ENCODE measurements at regions not wholly inside any gene's neighbourhood (a gene's known extent, or its start where the extent isn't known, plus 50 kb on each side); places are given as distances from the start of the nearest gene placed in this dataset.

- TF ChIP-seq ZC3H10 (CRISPR knock-in tag; IDR thresholded peaks at IDR 0.05) (no peak), ZFP3 (CRISPR knock-in tag; IDR thresholded peaks at IDR 0.05) (no peak), RARB (CRISPR knock-in tag; IDR thresholded peaks at IDR 0.05) (no peak), ZNF70 (CRISPR knock-in tag; IDR thresholded peaks at IDR 0.05) (no peak), ZFP30 (CRISPR knock-in tag; IDR thresholded peaks at IDR 0.05) (no peak), CSDC2 (CRISPR knock-in tag; IDR thresholded peaks at IDR 0.05) (no peak)
- ATAC-seq: no peak
Observed at GRCh38 chr18:76621782-76622495, 126.9 kb upstream of the ZNF516 start.

DNA sequence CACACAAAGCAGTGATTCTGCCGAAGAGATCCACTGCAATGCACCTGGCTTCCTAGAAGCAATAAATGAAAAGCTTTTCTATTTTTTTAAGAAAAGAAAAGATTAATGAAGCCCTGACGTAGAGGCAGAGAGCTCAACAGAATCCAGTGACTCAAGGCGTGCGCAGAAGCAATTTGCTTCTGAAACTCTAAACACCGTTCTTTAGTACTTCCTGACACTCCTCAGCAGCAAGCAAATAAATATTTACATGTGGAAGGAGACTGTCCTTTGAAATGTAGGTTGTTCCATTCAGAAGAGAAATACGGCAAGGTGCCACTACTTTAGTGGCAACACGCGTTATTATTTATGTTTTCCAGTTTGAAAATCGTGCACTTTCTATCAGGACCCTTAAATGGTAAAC is 126.2 kb upstream of the ZNF516 start:
- ATAC-seq: no peak
- TF ChIP-seq ZC3H10 (CRISPR knock-in tag; IDR thresholded peaks at IDR 0.05) (no peak), ZNF565 (CRISPR knock-in tag; conservative IDR thresholded peaks at IDR 0.05; ENCODE audit: low read depth) (no peak), CSDC2 (CRISPR knock-in tag; IDR thresholded peaks at IDR 0.05) (no peak), TSHZ2 (CRISPR knock-in tag; IDR thresholded peaks at IDR 0.05) (no peak), RARB (CRISPR knock-in tag; IDR thresholded peaks at IDR 0.05) (no peak), PPARA (CRISPR knock-in tag; IDR thresholded peaks at IDR 0.05; ENCODE audit: borderline replicate concordance) (no peak), CREB5 (CRISPR knock-in tag; IDR thresholded peaks at IDR 0.05; ENCODE audit: low read depth) (no peak), BACH2 (CRISPR knock-in tag; IDR thresholded peaks at IDR 0.05; ENCODE audit: borderline replicate concordance) (no peak), ARNTL (CRISPR knock-in tag; IDR thresholded peaks at IDR 0.05; ENCODE audit: borderline replicate concordance, low read depth) (no peak), PATZ1 (CRISPR knock-in tag; IDR thresholded peaks at IDR 0.05; ENCODE audit: borderline replicate concordance) (no peak), GLIS3 (CRISPR knock-in tag; IDR thresholded peaks at IDR 0.05) (no peak), ZFP3 (CRISPR knock-in tag; IDR thresholded peaks at IDR 0.05) (no peak), TOX (CRISPR knock-in tag; IDR thresholded peaks at IDR 0.05; ENCODE audit: borderline replicate concordance) (no peak), OSR1 (CRISPR knock-in tag; IDR thresholded peaks at IDR 0.05) (no peak)
- TF ChIP-seq, protein P1, sequence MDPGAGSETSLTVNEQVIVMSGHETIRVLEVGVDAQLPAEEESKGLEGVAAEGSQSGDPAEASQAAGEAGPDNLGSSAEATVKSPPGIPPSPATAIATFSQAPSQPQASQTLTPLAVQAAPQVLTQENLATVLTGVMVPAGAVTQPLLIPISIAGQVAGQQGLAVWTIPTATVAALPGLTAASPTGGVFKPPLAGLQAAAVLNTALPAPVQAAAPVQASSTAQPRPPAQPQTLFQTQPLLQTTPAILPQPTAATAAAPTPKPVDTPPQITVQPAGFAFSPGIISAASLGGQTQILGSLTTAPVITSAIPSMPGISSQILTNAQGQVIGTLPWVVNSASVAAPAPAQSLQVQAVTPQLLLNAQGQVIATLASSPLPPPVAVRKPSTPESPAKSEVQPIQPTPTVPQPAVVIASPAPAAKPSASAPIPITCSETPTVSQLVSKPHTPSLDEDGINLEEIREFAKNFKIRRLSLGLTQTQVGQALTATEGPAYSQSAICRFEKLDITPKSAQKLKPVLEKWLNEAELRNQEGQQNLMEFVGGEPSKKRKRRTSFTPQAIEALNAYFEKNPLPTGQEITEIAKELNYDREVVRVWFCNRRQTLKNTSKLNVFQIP (CRISPR knock-in tag; IDR thresholded peaks at IDR 0.05; ENCODE audit: borderline replicate concordance, low read depth): no peak

DNA sequence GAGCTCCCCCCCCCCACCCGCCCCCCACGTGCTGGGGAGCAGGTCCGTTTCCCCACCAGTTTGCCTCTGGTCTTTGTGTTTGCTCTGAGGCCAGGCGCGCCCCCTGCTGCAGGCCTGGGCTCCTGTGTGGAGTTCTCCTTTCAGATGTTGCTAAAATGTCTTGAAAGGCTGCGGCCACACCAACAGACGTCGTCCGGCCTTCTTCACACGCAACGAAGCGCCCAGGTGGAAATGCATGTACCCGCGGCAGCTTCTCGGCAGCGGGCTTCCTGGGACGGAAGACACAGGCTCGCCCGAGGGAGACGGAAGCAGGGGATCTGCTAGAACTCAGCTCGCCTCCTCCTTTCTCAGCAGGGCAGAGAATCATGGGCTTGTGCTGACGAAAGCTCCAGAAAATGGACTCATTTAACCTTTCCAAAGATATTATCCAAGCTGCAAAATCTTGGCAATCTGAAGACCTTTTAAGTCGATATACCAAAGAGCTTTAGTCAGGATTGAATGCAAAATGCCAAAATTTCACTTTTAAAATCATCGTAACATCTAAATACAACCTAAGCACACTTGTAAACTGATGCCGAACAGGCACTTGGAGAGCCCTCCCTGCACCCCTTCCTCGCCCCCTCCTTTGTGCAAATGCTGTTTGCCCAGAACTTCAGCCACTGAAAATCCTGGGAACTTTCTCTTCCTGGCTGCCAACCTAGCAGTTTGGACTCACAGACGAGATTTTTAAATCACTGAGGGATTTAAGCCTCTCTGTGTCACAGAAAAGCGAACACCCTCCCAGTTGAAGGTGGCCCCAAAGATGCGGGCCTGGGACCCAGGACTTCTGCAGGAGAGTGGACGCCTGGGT is 125.5 kb upstream of the ZNF516 start:
- no peak for ATAC-seq
- TF ChIP-seq ISL1 (CRISPR knock-in tag; IDR thresholded peaks at IDR 0.05): no peak
- no peak for TF ChIP-seq ZC3H10 (CRISPR knock-in tag; IDR thresholded peaks at IDR 0.05)
- no peak for TF ChIP-seq CREB5 (CRISPR knock-in tag; IDR thresholded peaks at IDR 0.05; ENCODE audit: low read depth)
- no peak for TF ChIP-seq ZFP3 (CRISPR knock-in tag; IDR thresholded peaks at IDR 0.05)
- no peak for TF ChIP-seq TOX (CRISPR knock-in tag; IDR thresholded peaks at IDR 0.05; ENCODE audit: borderline replicate concordance)
- TF ChIP-seq TCF4 (CRISPR knock-in tag; IDR thresholded peaks at IDR 0.05; ENCODE audit: borderline replicate concordance): no peak
- TF ChIP-seq ZNF8 (CRISPR knock-in tag; IDR thresholded peaks at IDR 0.05): no peak
- no peak for TF ChIP-seq CSDC2 (CRISPR knock-in tag; IDR thresholded peaks at IDR 0.05)
- TF ChIP-seq ZFP30 (CRISPR knock-in tag; IDR thresholded peaks at IDR 0.05): no peak
- TF ChIP-seq PATZ1 (CRISPR knock-in tag; IDR thresholded peaks at IDR 0.05; ENCODE audit: borderline replicate concordance): no peak
- TF ChIP-seq RARB (CRISPR knock-in tag; IDR thresholded peaks at IDR 0.05): no peak
- no peak for TF ChIP-seq SNAI2 (CRISPR knock-in tag; IDR thresholded peaks at IDR 0.05)
- no peak for TF ChIP-seq CSRNP3 (CRISPR knock-in tag; IDR thresholded peaks at IDR 0.05)
- no peak for TF ChIP-seq BACH2 (CRISPR knock-in tag; IDR thresholded peaks at IDR 0.05; ENCODE audit: borderline replicate concordance)

Data from SK-N-SH treated with all-trans-retinoic acid at 6 μM for 48 hours (cell line).